Breast epithelium (tissue), 4 donors: ENCODE measurements at regions not wholly inside any gene's neighbourhood (a gene's known extent, or its start where the extent isn't known, plus 50 kb on each side); places are given as distances from the start of the nearest gene placed in this dataset.
"Not testable (repeated sequence)": the region's sequence is repeated elsewhere in the genome, so short reads cannot be mapped to it uniquely, and the experiment has no call there.

Source experiments
- DNase-seq, 2 donors: peaks; one replicate each; pipeline ENCODE4 v3.0.0-alpha.2; 2019; ENCODE audit warnings: low spot score in 2 of 2
- H3K27ac ChIP-seq, 2 donors: fragments of 200-600 bp; sonication (generic) in 1 of 2; one replicate each; pipeline ENCODE4 v1.5.1; 2016 to 2019; ENCODE audit warnings: mild to moderate bottlenecking in 1 of 2
- H3K27me3 ChIP-seq, 2 donors: fragments of 200-600 bp; sonication (generic) in 1 of 2; one replicate each; pipeline versions ENCODE4 v1.5.1 to v1.6.0; 2017 to 2019; ENCODE audit warnings: control low read depth in 1 of 2, mild to moderate bottlenecking in 1 of 2
- H3K36me3 ChIP-seq: fragments of 200-600 bp; one replicate; pipeline ENCODE4 v1.5.1; 2019
- H3K4me1 ChIP-seq, 2 donors: fragments of 200-600 bp; sonication (generic); one replicate each; pipeline ENCODE4 v1.5.1; 2016 to 2019; ENCODE audit warnings: control low read depth in 1 of 2
- H3K4me3 ChIP-seq, 3 donors: fragments of 200-600 bp; sonication (generic); 1 replicate in 2 of 3; 2 replicates in 1 of 3; pipeline ENCODE4 v1.5.1; 2016 to 2019; ENCODE audit warnings: mild to moderate bottlenecking in 3 of 3, moderate library complexity in 2 of 3
- H3K9me3 ChIP-seq, 2 donors: fragments of 200-600 bp; sonication (generic) in 1 of 2; one replicate each; pipeline ENCODE4 v1.5.1; 2016 to 2019; ENCODE audit warnings: control low read depth in 1 of 2
- intact Hi-C: fragments of 100-400 bp; cut with DNase I; formaldehyde crosslinking; loops from one replicate; pipeline ENCODE4 v1.15.1; 2023; ENCODE audit warnings: low total_unique reads

DNA sequence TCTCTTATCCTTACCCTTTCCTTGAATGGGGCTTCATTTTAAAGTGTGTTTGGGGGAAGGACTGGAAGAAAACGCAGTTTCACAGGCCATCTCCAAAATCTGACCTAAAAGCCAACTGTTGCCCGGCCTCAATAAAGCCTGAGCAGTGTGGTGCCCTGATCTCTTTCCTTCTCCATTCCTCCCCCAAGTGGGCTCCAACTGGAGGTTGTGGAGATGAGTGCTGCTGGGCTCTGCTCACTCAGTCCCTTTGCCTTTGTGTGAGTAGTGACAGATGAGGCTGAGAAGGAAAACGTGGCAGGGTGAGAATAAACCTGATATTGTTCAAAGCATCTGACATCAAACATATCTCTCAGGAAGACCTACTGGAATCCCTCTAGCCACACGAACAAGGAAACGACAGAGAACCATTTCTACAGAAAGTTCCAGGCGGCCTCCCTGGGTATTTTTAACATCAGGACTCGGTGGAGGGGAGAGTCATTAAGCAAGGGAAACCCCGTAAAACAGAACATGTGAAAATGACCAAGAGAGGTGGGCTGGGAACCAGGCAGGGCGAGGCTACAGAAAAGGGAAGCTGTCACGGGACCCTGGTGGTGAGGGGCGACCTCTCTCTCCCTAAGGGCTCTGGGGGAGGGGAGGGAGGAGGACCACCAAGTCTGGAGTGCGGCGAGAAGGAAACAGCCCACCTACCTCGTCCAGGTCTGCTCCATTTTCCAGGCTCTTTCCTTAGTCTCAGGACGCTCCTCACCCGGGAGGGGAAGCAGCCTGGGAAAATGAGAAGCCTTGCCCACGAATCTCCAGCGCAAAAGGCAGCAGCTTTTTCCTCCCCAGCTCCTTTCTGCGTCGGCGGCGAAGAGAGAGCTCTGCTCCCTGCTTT, 59.1 kb upstream of the NBPF26 start:
- H3K4me1 ChIP-seq, H3K27me3 ChIP-seq, H3K27ac ChIP-seq, intact Hi-C loops, H3K36me3 ChIP-seq, DNase-seq, H3K9me3 ChIP-seq: not testable (repeated sequence)
- H3K4me3 ChIP-seq, result peak overlapping the region in 2 of 3 donors; percentile 9 to 41

DNA sequence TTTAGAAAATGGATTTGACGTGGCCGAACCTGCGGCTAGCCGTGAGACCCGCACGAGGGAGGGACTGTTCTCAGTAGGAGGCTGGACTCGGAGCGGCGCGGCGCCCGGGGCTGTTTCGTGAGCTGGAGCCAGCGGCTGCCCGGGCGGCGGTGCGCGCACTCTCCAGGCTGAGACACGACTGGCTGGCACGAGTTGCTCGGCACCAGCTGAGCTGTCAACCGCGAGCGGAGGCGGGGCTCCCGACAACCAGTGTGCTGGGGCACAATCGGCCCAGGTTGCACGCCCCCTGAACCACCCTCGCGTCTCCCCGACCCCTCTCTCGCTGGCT, 58.5 kb upstream of the NBPF26 start:
- H3K9me3 ChIP-seq, H3K27me3 ChIP-seq, intact Hi-C loops, H3K4me1 ChIP-seq, DNase-seq, H3K36me3 ChIP-seq, H3K27ac ChIP-seq: not testable (repeated sequence)
- peak overlapping the region in 2 of 3 donors; percentile 9 to 41 for H3K4me3 ChIP-seq

DNA sequence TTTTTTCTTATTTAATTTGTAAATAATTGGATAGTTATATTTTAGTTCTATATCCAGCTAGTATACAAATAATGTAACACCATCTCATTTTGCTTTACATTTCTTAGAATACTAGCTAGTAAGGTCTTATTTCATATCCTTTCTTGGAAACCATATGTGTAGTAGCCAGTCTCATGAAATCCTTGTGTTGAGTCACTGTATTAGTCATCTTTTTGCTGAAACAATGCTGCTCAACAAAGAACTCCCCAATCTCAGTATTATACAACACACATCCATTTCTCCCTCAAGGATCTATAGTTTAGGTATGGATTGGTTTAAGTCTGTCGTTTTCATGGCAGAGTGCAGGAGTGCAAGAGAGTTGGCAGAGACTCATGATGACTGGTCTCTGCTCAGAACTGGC, 55.6 kb upstream of the NBPF26 start:
- H3K4me3 ChIP-seq, intact Hi-C loops, DNase-seq, H3K36me3 ChIP-seq, H3K27ac ChIP-seq, H3K27me3 ChIP-seq, H3K9me3 ChIP-seq, H3K4me1 ChIP-seq: not testable (repeated sequence)
